ENCODE measurements at regions not wholly inside any gene's neighbourhood (a gene's known extent, or its start where the extent isn't known, plus 50 kb on each side); places are given as distances from the start of the nearest gene placed in this dataset.
"Not testable (repeated sequence)": the region's sequence is repeated elsewhere in the genome, so short reads cannot be mapped to it uniquely, and the experiment has no call there.

DNA sequence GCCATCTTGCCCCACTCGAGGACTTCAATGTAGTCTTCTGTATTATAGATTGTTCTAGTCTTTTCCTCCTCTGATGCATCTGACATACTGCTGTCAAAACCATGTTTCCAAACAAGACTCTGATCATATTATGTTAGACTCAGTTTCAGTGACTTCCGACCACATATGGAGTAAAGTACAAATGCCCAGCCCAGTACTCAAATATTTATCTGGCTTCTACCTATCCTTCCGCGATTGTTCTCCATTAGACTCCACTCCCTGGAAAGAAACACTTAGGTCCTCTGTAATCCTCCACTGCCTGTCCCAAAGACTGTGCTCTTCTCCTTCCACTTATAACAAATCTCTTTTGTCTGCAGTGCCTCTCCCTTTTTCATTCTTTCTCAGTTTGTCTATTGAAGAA lies 439.5 kb downstream of the EFNB2 start:
- no peak for DNase-seq (ENCODE audit: low spot score)

DNA sequence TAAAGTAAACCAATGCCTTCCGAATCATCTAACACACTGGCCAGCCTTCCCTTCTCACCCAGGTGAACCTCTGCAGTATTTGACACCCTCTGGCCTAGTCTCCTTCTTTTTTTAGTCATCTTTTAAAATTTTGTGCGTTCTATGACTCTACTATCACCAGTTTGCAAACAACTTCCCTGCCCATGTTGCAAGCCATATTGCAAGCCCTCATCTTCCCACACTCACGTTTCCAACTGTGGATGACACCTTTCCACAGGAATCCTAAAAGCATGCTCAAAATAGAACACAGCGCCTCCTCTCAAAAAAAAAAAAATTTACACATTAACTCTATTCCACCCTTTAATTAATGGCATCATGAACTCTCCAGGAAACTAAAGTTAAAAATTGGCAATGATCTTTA lies 440.1 kb downstream of the EFNB2 start:
- no peak for DNase-seq (ENCODE audit: low spot score)

DNA sequence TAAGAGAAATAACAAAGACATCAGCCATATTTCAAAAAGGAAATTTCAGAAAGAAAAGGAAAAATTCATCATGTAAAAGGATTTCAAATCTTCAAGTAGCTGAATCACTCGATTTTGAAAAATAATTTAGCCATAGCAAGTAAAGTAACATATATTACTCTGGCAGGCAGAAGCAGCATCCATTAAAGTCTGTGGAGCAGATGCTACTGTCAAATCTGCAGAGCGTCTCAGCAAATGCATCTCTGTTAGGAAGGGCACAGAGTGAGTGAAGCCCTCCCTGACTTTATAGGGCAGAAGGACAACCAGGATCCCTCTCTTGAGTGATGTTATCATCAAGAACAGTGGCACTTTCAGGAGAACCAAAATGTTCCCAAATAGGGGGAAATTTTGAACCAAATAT lies 445.5 kb downstream of the EFNB2 start:
- DNase-seq (ENCODE audit: low spot score): no peak

DNA sequence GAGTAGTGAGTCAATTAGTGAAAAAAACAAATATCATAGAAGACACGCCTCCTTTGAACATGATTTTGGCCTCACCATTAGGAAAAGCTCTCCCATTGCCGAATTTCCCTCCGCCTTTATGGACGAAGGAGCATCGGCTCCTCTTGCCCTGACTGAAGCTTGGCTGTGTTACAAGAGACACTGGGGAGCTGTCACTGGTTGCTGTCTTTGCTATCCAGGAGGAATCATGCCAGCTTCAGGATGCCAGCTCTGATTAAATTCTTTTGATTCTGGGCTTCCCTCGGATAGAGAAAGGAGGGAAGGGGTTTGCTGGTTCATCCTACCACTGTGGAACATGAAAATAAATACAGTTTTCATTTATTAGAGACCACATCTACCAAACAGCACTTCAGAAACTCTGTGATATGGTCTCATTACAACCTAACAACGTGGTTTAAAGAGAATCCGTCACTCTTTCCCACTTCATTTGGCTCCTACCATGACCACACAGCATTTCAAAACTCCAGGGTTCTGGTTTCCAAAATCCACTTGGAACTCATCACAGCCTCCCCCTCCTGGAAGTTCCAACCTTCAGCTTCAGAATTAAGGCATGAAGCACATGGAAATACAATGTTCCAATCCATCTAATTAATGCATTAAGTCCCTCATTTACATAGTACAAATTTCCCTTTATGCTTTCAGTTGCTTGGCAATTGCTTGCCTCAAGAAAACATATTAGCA lies 446.0 kb downstream of the EFNB2 start:
- no peak for DNase-seq (ENCODE audit: low spot score)

DNA sequence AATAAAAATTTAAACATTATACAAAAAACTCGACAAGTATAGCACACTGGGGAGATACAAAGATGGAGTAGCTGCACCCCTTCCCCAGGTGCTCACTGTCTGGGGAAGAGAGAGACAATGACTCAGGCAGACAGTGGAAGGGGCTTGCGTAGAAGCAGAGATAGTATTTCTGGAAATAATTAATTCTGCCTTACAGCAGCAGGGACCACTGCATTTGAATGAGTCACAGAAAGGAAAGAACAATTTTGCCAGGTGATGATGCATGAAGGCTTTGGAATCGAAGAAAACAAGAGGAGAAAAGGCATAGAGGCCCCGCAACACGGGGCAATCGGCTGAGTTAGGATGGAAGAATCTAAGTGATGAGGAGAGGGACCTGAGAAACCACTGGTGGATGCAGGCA lies 447.4 kb downstream of the EFNB2 start:
- DNase-seq (ENCODE audit: low spot score): no peak

DNA sequence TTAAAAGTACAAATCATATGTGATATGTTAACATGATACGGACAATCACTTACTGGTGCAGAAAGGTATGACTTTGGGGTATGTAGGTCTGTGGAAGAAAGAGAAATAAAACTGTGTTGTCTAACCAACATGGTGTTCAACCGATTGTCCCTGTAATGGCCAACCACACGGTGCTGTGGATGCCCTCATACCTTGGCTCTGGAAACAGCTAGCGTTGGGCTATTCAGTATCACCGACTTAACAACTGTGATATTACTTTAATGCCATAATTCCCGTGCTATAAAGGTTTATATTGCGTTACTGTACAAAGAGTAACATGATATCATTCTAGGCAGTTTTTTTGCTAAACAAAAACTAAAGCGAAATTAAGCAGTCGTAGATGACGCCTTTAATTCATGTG lies 448.3 kb downstream of the EFNB2 start:
- no peak for DNase-seq (ENCODE audit: low spot score)

DNA sequence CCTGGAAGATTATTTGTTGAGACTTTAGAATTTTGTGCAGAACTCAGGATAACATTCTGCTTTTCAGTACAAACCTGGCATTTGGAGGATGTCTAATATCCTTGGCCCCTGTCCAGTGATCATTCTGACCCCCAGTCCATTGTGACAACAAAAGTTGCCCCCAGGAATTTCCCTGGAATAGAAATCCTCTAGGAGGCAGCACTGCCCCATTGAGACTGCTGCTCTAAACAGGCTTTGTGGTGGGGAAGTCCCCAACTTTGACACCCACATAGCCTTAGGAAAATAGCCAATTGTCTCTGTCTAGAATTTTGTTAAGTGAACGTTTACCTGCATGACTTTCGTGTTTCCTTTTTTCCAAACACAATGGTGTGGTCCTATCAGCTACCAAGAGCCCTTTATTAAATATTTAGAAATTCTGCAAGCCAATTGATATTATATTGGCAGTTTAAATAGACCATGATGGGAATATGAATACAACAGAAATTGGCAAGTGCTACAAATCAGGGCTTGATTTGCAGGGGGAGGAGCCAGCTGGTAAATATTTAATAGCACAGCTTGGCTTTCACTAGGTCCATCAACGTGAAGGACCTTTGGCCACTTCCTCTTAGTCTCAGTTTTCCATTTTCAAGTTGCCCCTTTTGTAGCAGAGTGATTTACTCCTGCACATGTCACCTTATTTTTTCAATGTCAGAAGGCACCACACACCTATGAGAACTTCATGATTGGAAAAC lies 451.7 kb downstream of the EFNB2 start:
- DNase-seq (ENCODE audit: low spot score): peak; percentile 38

DNA sequence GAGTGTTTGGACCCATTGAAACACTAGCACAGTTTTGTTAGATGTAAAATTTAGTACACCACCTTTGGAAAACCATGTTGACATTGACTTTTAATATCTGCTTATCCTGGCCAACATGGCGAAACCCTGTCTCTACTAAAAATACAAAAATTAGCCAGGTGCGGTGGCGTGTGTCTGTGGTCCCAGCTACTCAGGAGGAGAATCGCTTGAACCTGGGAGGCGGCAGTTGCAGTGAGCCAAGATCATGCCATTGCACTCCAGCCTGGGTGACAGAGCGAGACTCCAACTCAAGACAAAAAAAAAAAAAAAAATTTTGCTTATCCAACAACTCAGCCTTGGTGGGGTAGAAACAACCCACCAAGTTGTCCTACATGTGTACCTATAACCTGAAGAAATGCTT lies 454.2 kb downstream of the EFNB2 start:
- DNase-seq (ENCODE audit: low spot score): not testable (repeated sequence)

DNA sequence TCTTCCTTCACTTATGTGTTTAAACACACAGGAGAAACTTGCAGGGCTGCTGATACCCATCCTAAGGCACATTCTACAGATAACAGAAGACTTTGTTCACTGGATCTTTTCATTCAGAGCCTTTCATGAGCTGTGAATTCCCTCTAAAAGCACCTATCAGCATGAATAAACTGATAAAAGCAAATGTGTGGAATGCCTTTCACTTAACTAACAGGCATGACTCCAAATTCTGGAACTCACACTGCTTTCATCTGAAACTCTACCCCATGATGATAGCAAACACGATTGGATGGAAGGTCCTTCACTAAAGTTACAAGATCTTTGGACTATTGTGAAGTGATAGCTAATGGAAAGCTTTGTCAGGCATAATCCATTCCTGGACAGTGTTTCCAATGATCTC lies 457.3 kb downstream of the EFNB2 start:
- no peak for DNase-seq (ENCODE audit: low spot score)

DNA sequence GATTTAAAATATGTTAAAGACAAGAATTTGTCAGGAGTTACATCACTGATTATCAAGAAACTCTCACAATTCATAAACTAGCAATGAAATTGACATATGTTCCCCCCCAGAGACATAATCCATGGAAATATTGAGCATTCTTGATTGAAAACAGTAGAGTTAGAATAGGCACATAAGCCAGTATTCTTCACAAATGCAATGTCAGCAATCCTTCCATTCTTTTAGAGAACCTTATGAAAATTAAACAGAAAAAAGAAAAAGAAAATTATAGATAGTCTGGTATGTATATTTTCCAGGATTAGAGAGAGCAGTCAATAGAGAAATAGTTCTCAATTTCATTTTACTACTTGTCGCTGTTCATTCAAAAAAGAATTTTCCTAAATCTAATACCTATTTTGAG lies 458.4 kb downstream of the EFNB2 start:
- DNase-seq (ENCODE audit: low spot score): no peak

DNA sequence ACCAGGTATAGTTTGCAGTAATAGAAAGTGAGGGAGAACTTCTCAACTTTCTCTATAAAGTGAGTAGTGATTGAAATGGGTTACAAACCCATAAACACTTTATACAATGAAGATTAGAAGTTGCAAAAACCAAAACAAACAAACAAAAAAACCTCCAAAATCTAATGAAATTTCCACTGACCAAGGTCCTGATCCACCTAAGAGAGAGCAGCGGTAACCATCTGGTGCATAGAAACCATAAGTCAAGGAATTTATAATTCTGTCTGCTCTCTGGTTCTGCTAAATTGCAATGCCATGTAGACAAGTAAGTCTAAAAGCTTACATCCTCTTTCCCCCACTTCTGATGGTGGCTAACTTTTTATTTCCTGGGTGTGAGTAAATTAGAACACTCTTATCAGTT lies 463.4 kb downstream of the EFNB2 start:
- no peak for DNase-seq (ENCODE audit: low spot score)

DNA sequence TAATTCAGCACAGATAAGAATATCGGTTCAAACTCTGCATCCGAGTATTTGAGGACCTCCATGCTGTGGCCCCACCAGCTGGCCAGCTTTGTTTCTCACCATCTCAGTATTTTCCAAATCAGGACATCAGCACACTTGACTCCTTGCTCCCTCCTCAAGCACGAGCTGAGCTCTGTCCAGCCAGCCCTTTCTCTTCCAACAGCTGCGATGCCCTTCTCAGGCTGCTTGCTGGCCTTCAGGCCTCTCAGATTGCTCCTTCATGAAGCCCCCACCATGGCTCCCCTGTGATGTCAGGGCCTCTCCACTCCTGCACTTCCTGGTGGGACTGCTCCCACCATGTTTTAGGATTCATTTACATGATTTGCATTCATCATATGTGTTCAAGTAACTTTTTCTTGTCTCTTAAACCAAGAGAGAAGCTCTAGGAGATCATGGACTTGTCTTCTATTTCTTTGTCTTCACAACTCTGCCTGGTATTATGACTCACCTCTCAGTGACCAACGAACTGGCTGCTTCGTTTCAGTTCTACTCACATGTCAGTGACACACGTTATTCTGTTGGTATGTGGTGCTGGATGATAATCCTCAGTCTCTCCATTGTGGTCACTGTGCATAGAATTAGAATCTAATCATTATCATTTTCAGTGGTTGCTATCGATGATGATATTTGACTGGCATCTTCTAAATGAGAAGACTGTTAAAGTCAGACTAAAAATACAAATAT lies 471.7 kb downstream of the EFNB2 start:
- DNase-seq (ENCODE audit: low spot score): peak; percentile 68

DNA sequence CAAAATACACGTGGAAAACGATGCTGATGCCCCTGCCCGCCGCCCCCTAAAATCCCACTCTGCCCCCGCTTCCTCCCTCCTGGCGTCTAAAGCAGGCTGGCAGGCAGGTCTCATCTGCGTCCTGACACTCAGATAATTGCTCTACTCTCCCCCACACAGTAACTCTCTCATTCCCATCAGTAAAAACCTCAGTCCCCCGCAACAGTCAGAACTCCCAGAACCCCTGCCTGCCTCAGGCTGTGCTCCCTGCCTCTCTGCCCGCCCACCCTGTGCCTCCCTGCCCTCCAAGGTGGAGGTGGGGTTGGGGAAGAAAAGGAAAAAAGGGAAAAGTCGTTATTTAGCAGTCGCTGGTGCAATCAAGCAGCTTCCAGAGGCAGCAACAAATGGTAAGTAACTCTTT lies 473.7 kb downstream of the EFNB2 start:
- no peak for DNase-seq (ENCODE audit: low spot score)

DNA sequence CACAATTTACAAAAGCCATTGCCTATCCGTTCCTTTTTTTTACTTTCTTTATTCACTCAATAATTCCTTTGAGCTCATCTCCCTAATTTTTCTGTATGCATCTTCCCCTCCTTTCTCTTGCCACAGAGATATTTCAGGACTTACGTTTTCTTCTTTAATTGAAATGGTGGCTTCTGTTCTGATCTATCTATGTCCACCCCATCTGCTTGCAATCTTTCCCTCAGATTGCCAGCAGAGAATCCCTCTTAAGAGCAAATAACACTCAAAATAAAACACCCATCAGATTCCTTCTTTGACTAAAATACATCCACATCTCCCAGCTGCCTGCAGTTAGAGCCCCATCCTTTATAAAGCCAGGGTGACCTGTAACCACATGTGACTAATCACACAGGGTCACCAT lies 478.6 kb downstream of the EFNB2 start:
- DNase-seq (ENCODE audit: low spot score): no peak

DNA sequence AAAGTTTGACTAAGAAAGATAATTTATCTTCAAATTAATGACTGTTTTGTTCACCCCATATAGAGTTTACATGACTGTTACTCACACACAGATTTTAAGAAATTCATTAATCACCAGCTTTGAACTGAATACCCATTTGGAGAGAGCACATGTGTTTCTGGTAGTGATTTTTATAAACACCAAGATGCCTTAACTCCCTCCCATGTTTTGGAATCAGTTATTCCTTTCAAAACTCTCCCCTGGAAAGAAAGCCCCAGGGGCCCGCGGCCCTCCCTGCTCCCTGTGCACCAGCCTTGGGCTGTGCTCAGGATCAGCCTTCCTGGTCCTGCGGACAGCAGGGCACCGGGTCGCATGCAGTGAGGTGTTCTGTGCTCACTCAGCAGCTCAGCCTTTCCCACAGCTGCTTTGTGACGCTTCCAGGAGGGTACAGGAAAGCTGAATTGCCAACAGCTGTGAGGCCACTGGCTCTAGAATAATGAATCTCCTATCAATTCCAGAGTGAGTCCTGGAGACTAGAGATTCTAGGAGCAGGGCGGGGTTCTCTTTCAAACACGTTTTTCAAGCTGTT lies 483.2 kb downstream of the EFNB2 start:
- DNase-seq (ENCODE audit: low spot score): no peak

DNA sequence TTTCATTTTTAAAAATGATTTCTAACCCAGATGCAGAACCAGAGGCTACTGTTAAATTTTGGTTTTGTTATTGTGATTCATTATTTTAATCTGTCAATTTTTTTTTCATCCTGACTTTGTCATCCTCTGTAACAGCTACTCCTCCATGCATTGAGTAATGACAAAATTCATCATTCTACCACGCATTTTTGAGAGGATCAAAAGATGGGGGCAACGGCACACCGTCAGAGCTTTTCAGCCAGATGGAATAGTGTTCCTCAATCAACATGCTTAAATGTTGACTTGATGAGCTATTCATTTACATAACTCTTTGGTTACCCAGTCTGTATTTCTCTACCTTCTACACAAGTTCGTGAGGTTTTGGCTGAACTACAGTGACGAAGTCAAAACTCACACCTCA lies 486.3 kb downstream of the EFNB2 start:
- DNase-seq (ENCODE audit: low spot score): no peak

DNA sequence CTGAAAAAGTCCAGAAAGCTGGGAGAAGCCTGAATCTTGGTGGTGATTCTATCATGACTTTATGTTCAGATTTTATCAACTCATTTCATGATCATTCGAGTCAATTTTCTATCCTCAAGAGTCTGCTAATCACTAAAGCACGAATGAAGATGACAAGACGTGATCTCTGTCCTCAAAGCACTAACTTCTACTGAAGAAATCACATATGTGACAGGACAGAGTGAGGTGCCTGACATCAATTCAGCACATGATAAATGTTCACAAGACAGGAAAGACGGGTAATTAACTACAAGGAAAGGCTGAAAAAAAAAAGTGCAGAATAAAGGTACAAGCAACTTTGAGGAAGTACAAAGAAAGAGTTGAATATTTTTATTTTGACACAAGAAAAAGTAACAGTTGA lies 487.1 kb downstream of the EFNB2 start:
- DNase-seq (ENCODE audit: low spot score): no peak

DNA sequence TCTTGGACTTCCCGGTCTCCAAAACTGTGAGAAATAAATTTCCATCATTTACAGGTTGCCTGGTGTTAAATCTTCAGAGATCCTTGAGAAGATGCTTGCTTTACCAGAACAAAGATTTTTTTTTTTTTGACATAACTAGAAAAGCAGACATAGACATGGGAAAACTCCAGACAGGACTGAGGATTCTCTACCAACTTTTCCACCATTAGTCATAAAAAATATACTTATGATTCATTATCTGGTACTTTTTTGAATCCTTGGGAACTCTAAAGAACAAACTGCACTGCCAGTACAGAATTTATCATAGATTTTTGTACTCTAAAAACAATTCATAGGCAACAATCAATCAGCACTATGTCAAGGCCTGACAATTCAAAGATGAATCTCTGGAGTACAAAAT lies 487.6 kb downstream of the EFNB2 start:
- no peak for DNase-seq (ENCODE audit: low spot score)

DNA sequence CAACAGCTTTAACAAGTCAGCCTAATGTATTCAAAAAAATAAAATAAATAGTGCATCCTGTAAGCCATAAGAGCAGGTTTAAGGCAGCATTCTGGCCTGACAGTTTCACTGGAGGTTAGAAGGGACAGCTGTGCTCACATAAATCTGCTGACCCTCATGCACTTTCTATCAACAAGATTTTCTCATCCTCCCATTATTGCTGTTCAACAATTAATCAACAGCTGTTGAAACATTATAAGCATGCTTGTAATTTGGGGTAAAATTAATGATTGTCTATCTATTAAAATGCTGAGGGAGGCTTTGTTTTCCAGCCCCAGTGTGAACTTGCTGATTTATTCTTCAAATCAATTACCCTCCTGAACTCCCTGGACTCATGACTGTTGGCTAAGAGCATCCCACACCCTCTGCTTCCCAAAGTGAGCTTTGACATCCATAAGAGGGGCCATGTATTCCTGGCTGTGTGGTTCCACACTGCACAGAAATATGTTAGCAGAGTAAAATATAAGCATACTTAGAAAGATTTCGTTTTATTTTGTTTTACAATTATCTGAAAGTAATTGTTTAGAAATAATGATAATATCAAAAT lies 492.4 kb downstream of the EFNB2 start:
- no peak for DNase-seq (ENCODE audit: low spot score)

DNA sequence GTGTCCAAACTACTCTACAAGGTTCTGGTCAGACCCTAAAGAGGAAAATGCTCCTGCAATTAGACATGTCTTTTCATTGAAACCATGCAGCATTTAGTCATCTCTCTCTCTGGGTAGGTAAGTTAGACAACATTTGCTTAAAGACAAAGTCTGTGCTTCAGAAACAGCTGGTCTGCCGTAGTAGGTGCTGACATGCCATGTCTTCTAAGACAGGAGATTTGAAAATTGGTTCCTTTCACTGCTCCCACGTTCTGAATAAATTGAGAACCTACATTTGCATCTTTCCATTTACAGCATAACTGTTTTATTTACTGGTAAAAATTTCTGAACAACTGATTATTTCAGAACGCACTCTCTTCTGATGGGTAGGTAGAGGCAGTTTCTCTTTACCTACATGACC lies 494.0 kb downstream of the EFNB2 start:
- DNase-seq (ENCODE audit: low spot score): no peak

DNA sequence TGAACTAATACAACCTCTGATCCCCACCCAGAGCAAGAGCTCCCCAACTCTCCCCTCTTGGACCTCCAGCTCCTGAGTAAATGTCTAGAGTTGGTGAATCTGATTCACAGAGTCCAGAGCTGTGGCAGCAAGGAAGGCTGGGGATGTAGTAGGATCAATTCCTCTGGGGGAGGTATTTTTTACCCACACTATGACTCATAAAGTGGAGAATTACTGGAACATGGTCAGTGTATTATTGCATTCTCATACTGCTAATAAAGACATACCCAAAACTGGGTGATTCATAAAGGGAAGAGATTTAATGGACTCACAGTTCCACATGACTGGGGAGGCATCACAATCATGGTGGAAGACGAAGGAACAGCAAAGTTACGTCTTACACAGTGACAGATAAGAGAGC lies 496.7 kb downstream of the EFNB2 start:
- no peak for DNase-seq (ENCODE audit: low spot score)

DNA sequence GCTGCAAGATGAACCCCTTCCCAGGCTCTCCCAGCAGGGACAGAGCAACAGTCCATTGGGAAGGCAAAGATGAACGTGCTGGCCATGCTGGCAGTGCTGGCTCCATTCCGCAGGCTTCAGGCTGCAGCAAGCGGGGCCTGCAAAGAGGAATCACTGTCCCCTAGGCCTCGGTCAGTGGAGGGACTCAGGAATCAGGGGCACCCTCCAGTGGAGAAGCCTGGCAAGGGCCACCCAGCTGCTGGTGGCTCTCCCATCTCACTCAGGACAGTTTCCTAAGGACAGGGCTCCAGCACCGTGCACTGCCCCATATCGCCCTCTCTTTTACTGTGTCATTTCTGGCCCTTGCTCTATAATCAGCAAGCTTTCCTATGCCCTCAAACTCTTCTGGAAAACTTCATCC lies 498.6 kb downstream of the EFNB2 start:
- no peak for DNase-seq (ENCODE audit: low spot score)

DNA sequence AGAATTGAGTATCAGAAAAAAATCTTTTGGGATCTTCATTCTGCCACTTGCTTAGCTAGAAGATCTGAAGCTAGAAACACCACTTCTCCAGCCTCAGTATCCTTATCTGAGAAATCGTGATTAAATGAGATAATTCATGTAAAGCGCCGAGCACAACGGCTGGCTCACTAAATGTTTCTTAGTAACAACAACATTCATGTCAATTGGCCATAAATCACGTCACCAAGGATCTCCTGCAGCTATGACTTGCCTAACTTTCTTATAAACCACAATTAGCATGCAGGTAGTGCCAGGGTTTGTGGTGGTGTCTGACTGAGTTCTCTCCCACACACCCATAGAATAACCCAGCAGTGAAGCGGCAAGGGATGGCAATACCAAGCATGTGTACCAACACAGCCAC lies 501.3 kb downstream of the EFNB2 start:
- no peak for DNase-seq (ENCODE audit: low spot score)
